Sigmoid colon (tissue), 6 donors: ENCODE measurements at regions not wholly inside any gene's neighbourhood (a gene's known extent, or its start where the extent isn't known, plus 50 kb on each side); places are given as distances from the start of the nearest gene placed in this dataset.
"Not testable (repeated sequence)": the region's sequence is repeated elsewhere in the genome, so short reads cannot be mapped to it uniquely, and the experiment has no call there.

Experiments
- DNase-seq: peaks from one replicate; pipeline ENCODE4 v3.0.0-alpha.2; 2019
- H3K27ac ChIP-seq, 4 donors: fragments of 200-600 bp; sonication (generic); one replicate each; pipeline ENCODE4 v1.5.1; 2016 to 2019; ENCODE audit warnings: mild to moderate bottlenecking in 1 of 4
- H3K27me3 ChIP-seq, 3 donors: fragments of 200-600 bp; sonication (generic); one replicate each; pipeline ENCODE4 v1.5.1; 2019; ENCODE audit warnings: mild to moderate bottlenecking in 1 of 3
- H3K36me3 ChIP-seq, 4 donors: fragments of 200-600 bp; sonication (generic); one replicate each; pipeline ENCODE4 v1.5.1; 2016 to 2019
- H3K4me1 ChIP-seq, 4 donors: fragments of 200-600 bp; sonication (generic); one replicate each; pipeline ENCODE4 v1.5.1; 2017 to 2019
- H3K4me3 ChIP-seq, 4 donors: fragments of 200-600 bp; sonication (generic); one replicate each; pipeline ENCODE4 v1.5.1; 2017 to 2019; ENCODE audit warnings: mild to moderate bottlenecking in 2 of 4, moderate library complexity in 1 of 4
- H3K9me3 ChIP-seq, 4 donors: fragments of 200-600 bp in 3 of 4; sonication (generic) in 3 of 4; one replicate each; pipeline versions ENCODE4 v1.5.1 to v1.6.1; 2013 to 2019
- CTCF ChIP-seq, 4 experiments: fragments of 450-650 bp in 3 of 4; fragments of 200-600 bp in 1 of 4; IDR thresholded peaks; one replicate each; pipeline ENCODE4 v1.5.1; 2016 to 2019; ENCODE audit warnings: antibody characterized with exemption in 4 of 4, mild to moderate bottlenecking in 3 of 4, moderate library complexity in 2 of 4
- EP300 ChIP-seq, 4 donors: sonication (generic); formaldehyde crosslinking; IDR thresholded peaks; one replicate each; pipeline ENCODE4 v1.6.1; 2017; ENCODE audit warnings: antibody characterized with exemption in 4 of 4
- POLR2A ChIP-seq, 2 donors: fragments of 450-650 bp; IDR thresholded peaks; one replicate each; pipeline ENCODE4 v1.6.1; 2016; ENCODE audit warnings: antibody characterized with exemption in 2 of 2, mild to moderate bottlenecking in 2 of 2, moderate library complexity in 2 of 2
- POLR2AphosphoS5 ChIP-seq, 4 donors: sonication (generic); formaldehyde crosslinking; IDR thresholded peaks; one replicate each; pipeline ENCODE4 v1.6.1; 2017; ENCODE audit warnings: antibody characterized with exemption in 4 of 4
- WGBS, 2 donors: extraction: QIAGEN DNeasy Blood & Tissue Kit; methylation state at CpG; one replicate each; pipeline ENCODE4 v1.1.7; 2013; 5-methylcytosine and 5-hydroxymethylcytosine counted together
- intact Hi-C: fragments of 100-400 bp; cut with DNase I; formaldehyde crosslinking; loops from one replicate; pipeline ENCODE4 v1.15.1; 2023
- donor health status: healthy with polysubstance abuse.
- donor health status: healthy.

GRCh38 chr3:182139627-182140357, 428.1 kb downstream of the SOX2 start:
- no peak for DNase-seq
- no peak overlapping the region for H3K4me3 ChIP-seq
- intact Hi-C loops, result no loop called here
- WGBS, 2 donors, result 11 to 54% methylated on average over 7 of the region's 7 CpGs
- H3K36me3 ChIP-seq, result no peaks in the 10 kb centered on the region
- no peaks in the 10 kb centered on the region for H3K9me3 ChIP-seq
- peaks cover 0 to 2% (median 0%) of the 10 kb centered on the region in 3 donors for H3K27me3 ChIP-seq
- no peaks in the 10 kb centered on the region for H3K4me1 ChIP-seq
- no peak overlapping the region for H3K27ac ChIP-seq
- TF ChIP-seq CTCF (IDR thresholded peaks at IDR 0.05), result no peak
- TF ChIP-seq POLR2AphosphoS5 (IDR thresholded peaks at IDR 0.05), result no peak
- TF ChIP-seq EP300 (IDR thresholded peaks at IDR 0.05), result no peak
- TF ChIP-seq POLR2A (IDR thresholded peaks at IDR 0.05), result no peak

GRCh38 chr3:182142928-182143327, 431.2 kb downstream of the SOX2 start:
- Histone ChIP-seq H3K27ac (no peak overlapping the region), H3K4me3 (no peak overlapping the region), H3K9me3 (no peaks in the 10 kb centered on the region), H3K27me3 (peaks cover 0 to 2% (median 0%) of the 10 kb centered on the region in 3 donors), H3K36me3 (no peaks in the 10 kb centered on the region), H3K4me1 (no peaks in the 10 kb centered on the region)
- no peak for DNase-seq
- intact Hi-C loops, result no loop called here
- WGBS, 2 donors, result 22 to 27% methylated on average over 2 of the region's 2 CpGs
- TF ChIP-seq POLR2AphosphoS5 (IDR thresholded peaks at IDR 0.05), result no peak
- TF ChIP-seq CTCF (IDR thresholded peaks at IDR 0.05), result no peak
- TF ChIP-seq POLR2A (IDR thresholded peaks at IDR 0.05), result no peak
- no peak for TF ChIP-seq EP300 (IDR thresholded peaks at IDR 0.05)

- 82% methylated on average over 2 of the region's 2 CpGs for WGBS, 2 donors
- intact Hi-C loops, result no loop called here
These were observed 432.2 kb downstream of the SOX2 start for GRCh38 chr3:182143903-182144302.

GRCh38 chr3:182148360-182148759, 436.6 kb downstream of the SOX2 start:
- H3K4me1 ChIP-seq, result no peaks in the 10 kb centered on the region
- no peak overlapping the region for H3K4me3 ChIP-seq
- no peak for DNase-seq
- no peak overlapping the region for H3K27ac ChIP-seq
- no peaks in the 10 kb centered on the region for H3K27me3 ChIP-seq
- intact Hi-C loops, result no loop called here
- 64 to 84% methylated on average over 3 of the region's 3 CpGs for WGBS, 2 donors
- no peaks in the 10 kb centered on the region for H3K9me3 ChIP-seq
- TF ChIP-seq POLR2A (IDR thresholded peaks at IDR 0.05) (no peak), POLR2AphosphoS5 (IDR thresholded peaks at IDR 0.05) (no peak), EP300 (IDR thresholded peaks at IDR 0.05) (no peak), CTCF (IDR thresholded peaks at IDR 0.05) (no peak)
- H3K36me3 ChIP-seq, result no peaks in the 10 kb centered on the region

More at GRCh38 chr3:182143903-182144302, 432.2 kb downstream of the SOX2 start:
- TF ChIP-seq POLR2AphosphoS5 (IDR thresholded peaks at IDR 0.05) (no peak), CTCF (IDR thresholded peaks at IDR 0.05) (no peak), EP300 (IDR thresholded peaks at IDR 0.05) (no peak), POLR2A (IDR thresholded peaks at IDR 0.05) (no peak)
- no peaks in the 10 kb centered on the region for H3K9me3 ChIP-seq
- H3K27me3 ChIP-seq, result no peaks in the 10 kb centered on the region
- H3K4me1 ChIP-seq, result no peaks in the 10 kb centered on the region
- DNase-seq, result no peak
- H3K27ac ChIP-seq, result no peak overlapping the region
- H3K36me3 ChIP-seq, result no peaks in the 10 kb centered on the region
- H3K4me3 ChIP-seq, result no peak overlapping the region

GRCh38 chr3:182149594-182149993, 437.9 kb downstream of the SOX2 start:
- Histone ChIP-seq H3K27me3 (no peaks in the 10 kb centered on the region), H3K4me1 (no peaks in the 10 kb centered on the region), H3K4me3 (no peak overlapping the region), H3K27ac (no peak overlapping the region), H3K36me3 (no peaks in the 10 kb centered on the region), H3K9me3 (no peaks in the 10 kb centered on the region)
- DNase-seq, result no peak
- TF ChIP-seq EP300 (IDR thresholded peaks at IDR 0.05) (no peak), POLR2AphosphoS5 (IDR thresholded peaks at IDR 0.05) (no peak), POLR2A (IDR thresholded peaks at IDR 0.05) (no peak), CTCF (IDR thresholded peaks at IDR 0.05) (no peak)
- WGBS, 2 donors, result 37 to 69% methylated on average over 3 of the region's 3 CpGs
- intact Hi-C loops, result no loop called here

GRCh38 chr3:182156326-182156725, 444.6 kb downstream of the SOX2 start:
- 35 to 54% methylated on average over 3 of the region's 3 CpGs for WGBS, 2 donors
- DNase-seq, intact Hi-C loops, H3K4me3 ChIP-seq, H3K36me3 ChIP-seq, H3K4me1 ChIP-seq, H3K9me3 ChIP-seq, H3K27ac ChIP-seq, H3K27me3 ChIP-seq: not testable (repeated sequence)
